HEK293 (cell line): ENCODE measurements at regions not wholly inside any gene's neighbourhood (a gene's known extent, or its start where the extent isn't known, plus 50 kb on each side); places are given as distances from the start of the nearest gene placed in this dataset.
A peak's percentile ranks its signal among the peaks of the same experiment; 100 is the strongest.

ENCODE experiments used
- CTCF ChIA-PET: fragments of 350-600 bp; formaldehyde crosslinking; extraction: SDS; loops from one replicate; lab custom pipeline; 2021; ENCODE audit warnings: antibody characterized with exemption; lab: Yijun Ruan, JAX
- POLR2A ChIA-PET: fragments of 300-600 bp; formaldehyde crosslinking; extraction: SDS; loops from one replicate; lab custom pipeline; 2020; ENCODE audit warnings: antibody characterized with exemption, inconsistent platforms; lab: Yijun Ruan, JAX
- H3K27ac ChIP-seq: fragments of 200-500 bp; sonication (Bioruptor generic); 2 replicates; pipeline ENCODE4 v1.5.1; 2014; ENCODE audit warnings: low read depth, low read length, control low read depth, inconsistent platforms; ENCODE audit errors: extremely low read depth
- H3K36me3 ChIP-seq, 2 experiments: fragments of 200-500 bp in 1 of 2; sonication (Bioruptor generic) in 1 of 2; 1 replicate in 1 of 2; 2 replicates in 1 of 2; pipeline ENCODE4 v1.5.1; 2014 to 2017; ENCODE audit warnings: inconsistent platforms in 2 of 2, low read length in 2 of 2; ENCODE audit not compliant: control insufficient read depth in 2 of 2, insufficient read depth in 1 of 2
- H3K4me1 ChIP-seq: fragments of 200-500 bp; sonication (Bioruptor generic); 2 replicates; pipeline ENCODE4 v1.5.1; 2014; ENCODE audit warnings: mild to moderate bottlenecking, low read length, inconsistent platforms; ENCODE audit not compliant: control insufficient read depth, insufficient read depth
- H3K4me3 ChIP-seq: 2 replicates; pipeline ENCODE4 v1.5.1; 2011; ENCODE audit warnings: low read depth, mild to moderate bottlenecking, control low read depth, low read length, moderate library complexity
- H3K9me3 ChIP-seq: fragments of 200-500 bp; sonication (Bioruptor generic); 2 replicates; pipeline ENCODE4 v1.5.1; 2014; ENCODE audit warnings: low read depth, low read length, inconsistent platforms; ENCODE audit not compliant: control insufficient read depth, insufficient read depth
- FEZF1 ChIP-seq: fragments of 450-650 bp; formaldehyde crosslinking; IDR thresholded peaks from 2 replicates; pipeline ENCODE4 v1.5.1; 2016; ENCODE audit warnings: missing biosample characterization, missing genetic modification characterization
- GLIS2 ChIP-seq: fragments of 450-650 bp; formaldehyde crosslinking; IDR thresholded peaks from 2 replicates; pipeline ENCODE4 v1.5.1; 2016; ENCODE audit warnings: missing biosample characterization, missing genetic modification characterization
- KLF16 ChIP-seq: fragments of 450-650 bp; formaldehyde crosslinking; IDR thresholded peaks from 2 replicates; pipeline ENCODE4 v1.5.1; 2017; ENCODE audit warnings: missing biosample characterization, missing genetic modification characterization
- KLF7 ChIP-seq: fragments of 450-650 bp; formaldehyde crosslinking; IDR thresholded peaks from 2 replicates; pipeline ENCODE4 v1.5.1; 2016; ENCODE audit warnings: missing biosample characterization, missing genetic modification characterization, borderline replicate concordance
- KLF9 ChIP-seq: fragments of 450-650 bp; formaldehyde crosslinking; IDR thresholded peaks from 2 replicates; pipeline ENCODE4 v1.5.1; 2016; ENCODE audit warnings: missing biosample characterization, missing genetic modification characterization, low read depth
- PATZ1 ChIP-seq: fragments of 450-650 bp; formaldehyde crosslinking; IDR thresholded peaks from 2 replicates; pipeline ENCODE4 v1.5.1; 2016; ENCODE audit warnings: missing biosample characterization, missing genetic modification characterization
- SCRT1 ChIP-seq: fragments of 450-650 bp; formaldehyde crosslinking; IDR thresholded peaks from 2 replicates; pipeline ENCODE4 v1.5.1; 2016; ENCODE audit warnings: missing biosample characterization, missing genetic modification characterization, borderline replicate concordance
- SP2 ChIP-seq: fragments of 450-650 bp; formaldehyde crosslinking; IDR thresholded peaks from 2 replicates; pipeline ENCODE4 v1.5.1; 2016; ENCODE audit warnings: missing biosample characterization, missing genetic modification characterization
- SP3 ChIP-seq: fragments of 450-650 bp; formaldehyde crosslinking; IDR thresholded peaks from 2 replicates; pipeline ENCODE4 v1.5.1; 2016; ENCODE audit warnings: missing biosample characterization, missing genetic modification characterization
- YY1 ChIP-seq: fragments of 450-650 bp; formaldehyde crosslinking; IDR thresholded peaks from 2 replicates; pipeline ENCODE4 v1.5.1; 2018; ENCODE audit warnings: missing biosample characterization, missing genetic modification characterization
- ZBTB17 ChIP-seq: fragments of 450-650 bp; formaldehyde crosslinking; IDR thresholded peaks from 2 replicates; pipeline ENCODE4 v1.5.1; 2016; ENCODE audit warnings: missing biosample characterization, missing genetic modification characterization
- ZIC2 ChIP-seq: fragments of 450-650 bp; formaldehyde crosslinking; IDR thresholded peaks from 2 replicates; pipeline ENCODE4 v1.5.1; 2016; ENCODE audit warnings: missing biosample characterization, missing genetic modification characterization
- ZNF155 ChIP-seq: fragments of 450-650 bp; formaldehyde crosslinking; IDR thresholded peaks from 2 replicates; pipeline ENCODE4 v1.5.1; 2016; ENCODE audit warnings: missing biosample characterization, missing genetic modification characterization
- ZNF211 ChIP-seq: fragments of 450-650 bp; formaldehyde crosslinking; IDR thresholded peaks from 2 replicates; pipeline ENCODE4 v1.5.1; 2016; ENCODE audit warnings: low read depth, missing biosample characterization, missing genetic modification characterization
- ZNF324 ChIP-seq: fragments of 450-650 bp; formaldehyde crosslinking; IDR thresholded peaks from 2 replicates; pipeline ENCODE4 v1.5.1; 2016; ENCODE audit warnings: missing biosample characterization, missing genetic modification characterization
- ZNF335 ChIP-seq: fragments of 450-650 bp; formaldehyde crosslinking; conservative IDR thresholded peaks from 2 replicates; pipeline ENCODE4 v1.5.1; 2016; ENCODE audit warnings: missing biosample characterization, missing genetic modification characterization
- ZNF394 ChIP-seq: fragments of 450-650 bp; formaldehyde crosslinking; IDR thresholded peaks from 2 replicates; pipeline ENCODE4 v1.5.1; 2016; ENCODE audit warnings: missing biosample characterization, missing genetic modification characterization, mild to moderate bottlenecking, moderate library complexity, borderline replicate concordance
- ZNF416 ChIP-seq: fragments of 450-650 bp; formaldehyde crosslinking; IDR thresholded peaks from 2 replicates; pipeline ENCODE4 v1.5.1; 2016; ENCODE audit warnings: missing biosample characterization, missing genetic modification characterization
- ZNF426 ChIP-seq: fragments of 450-650 bp; formaldehyde crosslinking; IDR thresholded peaks from 2 replicates; pipeline ENCODE4 v1.5.1; 2017; ENCODE audit warnings: missing biosample characterization, missing genetic modification characterization, mild to moderate bottlenecking, inconsistent platforms, moderate library complexity
- ZNF501 ChIP-seq: fragments of 450-650 bp; formaldehyde crosslinking; IDR thresholded peaks from 2 replicates; pipeline ENCODE4 v1.5.1; 2016; ENCODE audit warnings: missing biosample characterization, missing genetic modification characterization
- ZNF513 ChIP-seq: fragments of 450-650 bp; IDR thresholded peaks from 2 replicates; pipeline ENCODE4 v1.5.1; 2018; ENCODE audit warnings: missing biosample characterization, missing genetic modification characterization
- ZNF529 ChIP-seq: fragments of 450-650 bp; formaldehyde crosslinking; IDR thresholded peaks from 2 replicates; pipeline ENCODE4 v1.5.1; 2017; ENCODE audit warnings: missing genetic modification characterization, missing biosample characterization; ENCODE audit not compliant: insufficient replicate concordance
- ZNF558 ChIP-seq: fragments of 450-650 bp; formaldehyde crosslinking; IDR thresholded peaks from 2 replicates; pipeline ENCODE4 v1.5.1; 2016; ENCODE audit warnings: missing biosample characterization, missing genetic modification characterization
- ZNF654 ChIP-seq: fragments of 450-650 bp; formaldehyde crosslinking; IDR thresholded peaks from 2 replicates; pipeline ENCODE4 v1.5.1; 2016; ENCODE audit warnings: low read depth, missing biosample characterization, missing genetic modification characterization
- ZNF692 ChIP-seq: fragments of 450-650 bp; formaldehyde crosslinking; IDR thresholded peaks from 2 replicates; pipeline ENCODE4 v1.5.1; 2016; ENCODE audit warnings: missing biosample characterization, missing genetic modification characterization
- ZNF777 ChIP-seq: fragments of 450-650 bp; formaldehyde crosslinking; IDR thresholded peaks from 2 replicates; pipeline ENCODE4 v1.5.1; 2017; ENCODE audit warnings: missing biosample characterization, missing genetic modification characterization, borderline replicate concordance
- TF ChIP-seq, protein P1 (sequence below): fragments of 450-650 bp; formaldehyde crosslinking; IDR thresholded peaks from 2 replicates; pipeline ENCODE4 v1.5.1; 2016; ENCODE audit warnings: missing biosample characterization, missing genetic modification characterization

DNA sequence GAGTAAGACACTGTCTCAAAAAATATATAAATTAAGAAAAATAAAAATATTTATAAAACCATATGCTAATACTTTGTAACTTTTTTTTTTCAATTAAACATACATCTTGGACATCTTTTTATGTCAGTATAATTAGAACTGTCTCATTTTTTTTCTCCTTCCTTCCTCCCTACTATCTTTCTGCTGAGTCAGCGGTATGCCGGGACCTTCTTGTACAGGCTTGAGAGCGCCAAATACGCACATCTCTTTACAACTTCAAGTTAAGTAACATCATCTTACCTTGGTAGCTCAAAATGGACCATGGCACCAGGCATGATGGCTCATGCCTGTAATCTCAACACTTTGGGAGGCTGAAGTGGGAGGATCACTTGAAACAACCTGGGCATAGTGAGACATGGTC, 153.4 kb downstream of the FAM161A start (continued):
- no peak for TF ChIP-seq ZNF155 (tag by site-specific recombination)
- TF ChIP-seq KLF7 (tag by site-specific recombination): no peak
- TF ChIP-seq ZNF529 (tag by site-specific recombination): no peak
- TF ChIP-seq ZBTB17 (tag by site-specific recombination): no peak
- no peak for TF ChIP-seq ZNF211 (tag by site-specific recombination)
- no peak for TF ChIP-seq ZNF324
- no peak for TF ChIP-seq ZNF654 (tag by site-specific recombination)
- TF ChIP-seq ZNF416 (tag by site-specific recombination): no peak

DNA sequence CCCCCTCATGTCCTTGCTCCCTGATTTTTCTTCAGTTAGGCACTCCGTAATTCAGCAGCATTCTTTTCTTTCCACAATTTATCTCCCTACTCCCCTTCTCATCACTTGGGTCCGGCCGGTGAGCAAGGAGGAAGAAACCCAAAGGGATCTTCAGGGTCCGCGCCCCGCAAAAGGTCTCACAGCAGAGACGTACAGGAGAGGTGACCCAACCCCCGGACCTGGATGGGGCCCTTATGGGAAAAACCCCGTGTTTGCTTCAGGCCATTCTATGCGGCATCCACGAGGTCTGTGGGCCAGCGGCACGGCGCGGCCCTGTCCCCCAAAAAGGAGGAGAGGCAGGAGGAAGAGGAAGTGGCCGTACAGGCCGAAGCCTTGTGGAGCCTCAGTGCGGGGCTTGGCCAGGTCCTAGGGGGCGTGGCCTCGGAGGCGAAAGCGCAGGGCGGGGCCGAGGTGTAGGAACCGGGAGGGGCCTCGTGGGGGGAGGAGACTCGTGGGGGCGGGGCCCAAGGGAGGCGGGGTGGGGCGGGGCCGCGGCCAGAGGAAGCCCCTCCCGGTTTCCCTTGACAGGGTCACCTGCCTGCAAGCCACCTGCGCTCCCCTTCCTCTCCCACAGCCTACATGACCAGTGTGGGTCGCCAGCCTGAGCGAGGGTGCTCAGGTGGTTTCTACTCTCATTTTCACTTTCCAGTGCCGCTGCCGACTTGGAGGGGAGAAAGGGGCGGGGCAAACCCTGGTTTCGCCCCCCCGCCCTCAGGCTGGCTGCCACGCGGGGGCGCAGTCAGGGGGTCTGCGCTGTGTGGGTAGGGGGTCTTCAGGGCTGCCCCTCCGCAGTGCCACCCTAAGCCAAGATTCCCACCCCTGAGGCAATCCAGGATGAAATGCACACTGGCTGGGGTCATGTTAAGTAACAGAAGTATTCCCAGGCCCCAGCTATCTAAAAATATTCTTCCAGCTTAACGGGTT, 156.4 kb upstream of the XPO1 start:
- Histone ChIP-seq H3K27ac (peak overlapping the region; percentile 14; the same call in 1 of the 2 replicates), H3K4me3 (peak overlapping the region; percentile 91), H3K36me3 (no peaks in the 10 kb centered on the region), H3K4me1 (peaks cover 3% of the 10 kb centered on the region; the same call in 1 of the 2 replicates), H3K9me3 (no peaks in the 10 kb centered on the region)
- ChIA-PET POLR2A (no interaction called here), CTCF (interaction anchor here (0.7 to 1.0 kb wide), 4 partner anchors 12 to 565 kb away, joined by 3 to 4 read pairs (median 4); no protein-coding TSS in a partner anchor)
- TF ChIP-seq ZNF777 (no peak), FEZF1 (tag by site-specific recombination) (no peak), ZNF501 (tag by site-specific recombination) (peak; percentile 67), SP3 (tag by site-specific recombination) (peak; percentile 80), SP2 (peak; percentile 52), ZIC2 (tag by site-specific recombination) (peak; percentile 57), SCRT1 (tag by site-specific recombination) (no peak), KLF9 (tag by site-specific recombination) (peak; percentile 86; the same call in 1 of the 2 replicates), ZNF394 (tag by site-specific recombination) (no peak), GLIS2 (tag by site-specific recombination) (peak; percentile 97), ZNF335 (tag by site-specific recombination) (peak; percentile 68), YY1 (tag by site-specific recombination) (no peak), KLF16 (tag by site-specific recombination) (peak; percentile 77; the same call in 1 of the 2 replicates), ZNF692 (tag by site-specific recombination) (no peak), ZNF426 (tag by site-specific recombination) (no peak), ZNF558 (tag by site-specific recombination) (no peak), ZNF513 (tag by site-specific recombination) (0 out of 2 replicates have a peak, but pooled peaks have one; percentile 18), PATZ1 (tag by site-specific recombination) (peak; percentile 79)
- TF ChIP-seq, protein P1, sequence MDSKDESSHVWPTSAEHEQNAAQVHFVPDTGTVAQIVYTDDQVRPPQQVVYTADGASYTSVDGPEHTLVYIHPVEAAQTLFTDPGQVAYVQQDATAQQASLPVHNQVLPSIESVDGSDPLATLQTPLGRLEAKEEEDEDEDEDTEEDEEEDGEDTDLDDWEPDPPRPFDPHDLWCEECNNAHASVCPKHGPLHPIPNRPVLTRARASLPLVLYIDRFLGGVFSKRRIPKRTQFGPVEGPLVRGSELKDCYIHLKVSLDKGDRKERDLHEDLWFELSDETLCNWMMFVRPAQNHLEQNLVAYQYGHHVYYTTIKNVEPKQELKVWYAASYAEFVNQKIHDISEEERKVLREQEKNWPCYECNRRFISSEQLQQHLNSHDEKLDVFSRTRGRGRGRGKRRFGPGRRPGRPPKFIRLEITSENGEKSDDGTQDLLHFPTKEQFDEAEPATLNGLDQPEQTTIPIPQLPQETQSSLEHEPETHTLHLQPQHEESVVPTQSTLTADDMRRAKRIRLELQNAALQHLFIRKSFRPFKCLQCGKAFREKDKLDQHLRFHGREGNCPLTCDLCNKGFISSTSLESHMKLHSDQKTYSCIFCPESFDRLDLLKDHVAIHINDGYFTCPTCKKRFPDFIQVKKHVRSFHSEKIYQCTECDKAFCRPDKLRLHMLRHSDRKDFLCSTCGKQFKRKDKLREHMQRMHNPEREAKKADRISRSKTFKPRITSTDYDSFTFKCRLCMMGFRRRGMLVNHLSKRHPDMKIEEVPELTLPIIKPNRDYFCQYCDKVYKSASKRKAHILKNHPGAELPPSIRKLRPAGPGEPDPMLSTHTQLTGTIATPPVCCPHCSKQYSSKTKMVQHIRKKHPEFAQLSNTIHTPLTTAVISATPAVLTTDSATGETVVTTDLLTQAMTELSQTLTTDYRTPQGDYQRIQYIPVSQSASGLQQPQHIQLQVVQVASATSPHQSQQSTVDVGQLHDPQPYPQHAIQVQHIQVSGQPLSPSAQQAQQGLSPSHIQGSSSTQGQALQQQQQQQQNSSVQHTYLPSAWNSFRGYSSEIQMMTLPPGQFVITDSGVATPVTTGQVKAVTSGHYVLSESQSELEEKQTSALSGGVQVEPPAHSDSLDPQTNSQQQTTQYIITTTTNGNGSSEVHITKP (tag by site-specific recombination): 0 out of 2 replicates have a peak, but pooled peaks have one; percentile 24
